HG03196 (cell line): ENCODE measurements at regions not wholly inside any gene's neighbourhood (a gene's known extent, or its start where the extent isn't known, plus 50 kb on each side); places are given as distances from the start of the nearest gene placed in this dataset.
"Not testable (repeated sequence)": the region's sequence is repeated elsewhere in the genome, so short reads cannot be mapped to it uniquely, and the experiment has no call there.

Source experiments
- ATAC-seq: cut with Tn5 transposase; IDR thresholded peaks from one replicate; pipeline ENCODE4 v1.9.1; 2021; ENCODE audit not compliant: unreplicated experiment

GRCh38 chr3:55297706-55298105 lies 189.4 kb downstream of the WNT5A start:
- ATAC-seq: no peak

GRCh38 chr3:55297245-55297644 lies 189.9 kb downstream of the WNT5A start:
- no peak for ATAC-seq

- no peak for ATAC-seq
Observed at GRCh38 chr3:55296791-55297190, 190.3 kb downstream of the WNT5A start.

- no peak for ATAC-seq
Observed at GRCh38 chr3:55296030-55296429, 191.1 kb downstream of the WNT5A start.

- ATAC-seq: no peak
Observed at GRCh38 chr3:55294557-55294956, 192.5 kb downstream of the WNT5A start.

- ATAC-seq: no peak
Observed at GRCh38 chr3:55292360-55292759, 194.7 kb downstream of the WNT5A start.

GRCh38 chr3:55288657-55289056 lies 198.4 kb downstream of the WNT5A start:
- no peak for ATAC-seq

- ATAC-seq: no peak
Observed at GRCh38 chr3:55286693-55287092, 200.4 kb downstream of the WNT5A start.

- no peak for ATAC-seq
Observed at GRCh38 chr3:55285156-55285555, 201.9 kb downstream of the WNT5A start.

GRCh38 chr3:55283441-55283925 lies 203.6 kb downstream of the WNT5A start:
- ATAC-seq: no peak

- no peak for ATAC-seq
Observed at GRCh38 chr3:55282994-55283393, 204.1 kb downstream of the WNT5A start.

- no peak for ATAC-seq
Observed at GRCh38 chr3:55272031-55272645, 215.0 kb downstream of the WNT5A start.

- no peak for ATAC-seq
Observed at GRCh38 chr3:55271549-55271948, 215.6 kb downstream of the WNT5A start.

GRCh38 chr3:55270976-55271375 lies 216.1 kb downstream of the WNT5A start:
- ATAC-seq: no peak

- no peak for ATAC-seq
Observed at GRCh38 chr3:55269636-55270035, 217.5 kb downstream of the WNT5A start.

GRCh38 chr3:55269096-55269495 lies 218.0 kb downstream of the WNT5A start:
- ATAC-seq: no peak

- no peak for ATAC-seq
Observed at GRCh38 chr3:55267206-55267930, 219.7 kb downstream of the WNT5A start.

- ATAC-seq: no peak
Observed at GRCh38 chr3:55264919-55265318, 222.2 kb downstream of the WNT5A start.

- ATAC-seq: no peak
Observed at GRCh38 chr3:55252921-55253320, 234.2 kb downstream of the WNT5A start.

- not testable (repeated sequence) for ATAC-seq
Observed at GRCh38 chr3:55249156-55249555, 237.9 kb downstream of the WNT5A start.

- ATAC-seq: no peak
Observed at GRCh38 chr3:55247666-55248065, 239.4 kb downstream of the WNT5A start.

- no peak for ATAC-seq
Observed at GRCh38 chr3:55246033-55246432, 241.1 kb downstream of the WNT5A start.

GRCh38 chr3:55245351-55245750 lies 241.8 kb downstream of the WNT5A start:
- ATAC-seq: no peak
